NCI-H82 (cell line): ENCODE measurements at regions not wholly inside any gene's neighbourhood (a gene's known extent, or its start where the extent isn't known, plus 50 kb on each side); places are given as distances from the start of the nearest gene placed in this dataset.

Source experiments
- DNase-seq: peaks from one replicate; lab custom pipeline; 2025; lab: John Stamatoyannopoulos, UW

- DNase-seq = no peak
Measured at GRCh38 chr11:81986556-81987161, 747.0 kb downstream of the FAM181B start.

DNA sequence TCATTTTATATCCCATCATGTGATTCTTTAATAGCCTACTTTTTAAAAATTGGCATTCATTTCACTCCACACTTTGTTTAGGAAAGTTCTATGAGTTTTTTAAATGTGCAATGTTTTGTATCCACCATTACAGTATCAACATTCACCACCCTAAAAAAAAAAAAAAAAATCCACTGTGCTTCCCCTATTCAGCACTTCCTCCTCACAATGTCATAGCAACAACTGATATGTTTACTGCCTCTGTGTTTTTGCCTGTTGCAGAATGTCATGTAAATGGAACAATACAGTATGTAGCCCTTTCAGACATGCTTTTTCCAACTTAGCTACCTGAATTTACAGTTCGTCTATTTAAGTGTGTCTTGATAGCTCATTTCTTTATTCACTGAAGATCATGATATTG, 754.2 kb downstream of the FAM181B start:
- DNase-seq = no peak

- no peak for DNase-seq
Measured at GRCh38 chr11:81975261-81975900, 758.3 kb downstream of the FAM181B start.

- DNase-seq = peak; percentile 68
Measured at GRCh38 chr11:81970886-81971285, 762.8 kb downstream of the FAM181B start.

- no peak for DNase-seq
Measured at GRCh38 chr11:81967242-81967641, 766.4 kb downstream of the FAM181B start.

- no peak for DNase-seq
Measured at GRCh38 chr11:81966340-81966739, 767.3 kb downstream of the FAM181B start.

- DNase-seq = peak; percentile 2
Measured at GRCh38 chr11:81963018-81963417, 770.6 kb downstream of the FAM181B start.

GRCh38 chr11:81960443-81960842, 773.2 kb downstream of the FAM181B start:
- DNase-seq = no peak

- DNase-seq = no peak
Measured at GRCh38 chr11:81959341-81959740, 774.3 kb downstream of the FAM181B start.

- DNase-seq = peak; percentile 3
Measured at GRCh38 chr11:81954301-81954700, 779.4 kb downstream of the FAM181B start.

DNA sequence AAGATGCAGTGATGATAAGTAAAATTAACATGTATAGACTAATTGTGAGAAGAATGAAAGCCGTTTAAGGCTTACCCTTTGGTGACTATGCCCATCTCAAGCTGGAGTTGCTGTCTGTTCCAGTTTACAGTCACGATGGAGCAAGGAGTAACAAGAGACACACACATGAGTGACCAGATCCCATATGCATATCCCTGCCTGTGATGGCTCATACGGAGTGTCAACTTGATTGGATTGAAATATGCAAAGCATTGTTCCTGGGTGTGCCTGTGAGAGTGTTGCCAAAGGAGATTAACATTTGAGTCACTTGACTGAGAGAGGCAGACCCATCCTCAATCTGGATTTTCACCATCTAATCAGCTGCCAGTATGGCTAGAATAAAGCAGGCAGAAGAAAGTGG, 786.8 kb downstream of the FAM181B start:
- DNase-seq = peak; percentile 73

- no peak for DNase-seq
Measured at GRCh38 chr11:81942646-81943045, 791.0 kb downstream of the FAM181B start.

GRCh38 chr11:81941998-81942397, 791.7 kb downstream of the FAM181B start:
- DNase-seq = peak; percentile 69

DNA sequence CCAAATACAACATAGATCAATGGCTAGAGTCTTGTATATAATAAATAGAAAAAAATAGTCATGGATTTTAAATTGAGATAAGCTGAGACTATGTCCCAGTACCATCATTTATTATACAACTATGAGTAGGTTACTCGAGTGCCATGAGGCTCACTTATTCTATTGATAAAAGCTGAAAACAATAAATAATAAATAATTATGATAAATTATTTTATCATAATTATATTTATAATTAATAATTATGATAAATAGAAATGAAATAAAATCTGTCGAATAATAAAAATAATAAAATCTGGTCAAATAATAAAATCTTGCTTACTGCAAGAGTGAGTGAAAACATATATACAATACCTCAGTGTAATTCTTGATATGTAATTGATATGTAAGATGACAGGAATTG, 801.4 kb downstream of the FAM181B start:
- DNase-seq = no peak

DNA sequence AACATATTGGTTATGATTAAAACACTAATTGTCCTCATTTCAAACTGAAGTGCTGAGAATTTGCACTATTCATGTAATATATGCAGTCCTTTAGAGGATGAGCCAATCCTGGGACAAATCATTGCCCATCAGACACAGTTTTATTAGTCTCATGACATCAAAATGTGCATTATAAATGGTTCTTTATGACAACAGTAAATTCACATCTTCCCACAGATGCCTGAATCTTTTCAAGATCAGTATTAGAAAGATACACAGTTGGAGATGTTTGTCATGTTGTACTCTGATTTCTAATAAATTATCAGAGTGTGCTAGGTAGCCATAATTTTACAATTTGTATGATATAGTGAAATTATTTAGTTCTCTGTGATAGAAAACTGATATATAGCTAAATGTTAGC, 813.5 kb downstream of the FAM181B start:
- DNase-seq = no peak

GRCh38 chr11:81916451-81916850, 817.2 kb downstream of the FAM181B start:
- DNase-seq = no peak

DNA sequence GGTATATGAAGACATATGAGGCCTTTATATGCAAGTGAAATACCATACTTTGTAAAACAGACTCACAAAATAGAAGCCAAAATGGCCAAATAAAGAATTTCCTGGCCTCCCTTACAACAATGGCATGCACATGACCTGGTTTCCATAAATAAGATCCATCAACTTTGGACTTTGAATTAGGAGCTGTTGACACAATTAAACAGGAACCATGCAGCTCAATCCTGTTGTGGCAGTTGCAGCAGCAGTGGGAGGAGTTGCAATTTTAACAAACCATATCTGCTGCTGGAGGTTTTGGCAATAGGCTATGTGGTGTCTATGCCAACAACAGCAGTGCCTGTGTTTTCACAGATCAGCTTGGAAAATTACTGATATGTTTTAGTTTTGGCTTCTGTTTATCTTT, 818.6 kb downstream of the FAM181B start:
- no peak for DNase-seq

- no peak for DNase-seq
Measured at GRCh38 chr11:81913793-81914192, 819.9 kb downstream of the FAM181B start.

- no peak for DNase-seq
Measured at GRCh38 chr11:81907996-81908395, 825.7 kb downstream of the FAM181B start.

DNA sequence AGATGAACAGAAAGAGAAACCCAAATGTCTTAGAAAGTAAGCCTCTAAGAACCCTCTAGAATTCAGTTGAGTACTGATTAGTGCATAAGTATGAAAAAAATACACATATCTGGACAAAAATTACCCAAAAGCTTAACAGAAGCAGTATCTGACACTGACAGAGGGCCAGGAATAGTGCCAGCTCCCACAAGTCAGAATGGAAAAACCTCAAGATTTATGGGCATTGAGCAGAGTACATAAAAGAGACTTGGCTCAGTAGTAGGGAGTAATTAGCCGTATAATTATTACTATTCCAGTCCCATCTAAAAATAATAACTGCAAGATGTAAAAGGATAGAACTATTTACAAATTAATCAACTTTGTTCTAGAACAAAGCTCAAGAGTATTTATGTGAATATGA, 834.5 kb downstream of the FAM181B start:
- no peak for DNase-seq

DNA sequence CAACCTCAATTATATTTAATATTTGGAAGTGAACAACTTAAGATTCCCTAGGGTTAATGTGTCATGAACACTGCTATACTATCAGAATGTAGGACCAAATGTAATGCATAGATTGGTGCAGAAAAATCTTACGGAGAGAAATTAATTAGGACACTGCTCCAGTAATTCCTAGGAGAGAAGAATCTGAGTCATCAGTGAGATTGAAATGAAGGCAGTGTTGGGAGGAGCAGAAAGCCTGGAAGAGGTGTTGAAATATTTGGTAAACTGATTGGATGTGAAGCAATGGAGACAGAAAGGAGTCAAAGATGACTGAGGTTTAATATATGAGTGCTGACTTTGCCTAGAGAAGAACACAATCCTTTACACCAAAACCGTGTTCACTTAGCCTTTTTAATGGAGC, 836.0 kb downstream of the FAM181B start:
- DNase-seq = no peak

GRCh38 chr11:81895258-81895657, 838.4 kb downstream of the FAM181B start:
- DNase-seq = no peak

DNA sequence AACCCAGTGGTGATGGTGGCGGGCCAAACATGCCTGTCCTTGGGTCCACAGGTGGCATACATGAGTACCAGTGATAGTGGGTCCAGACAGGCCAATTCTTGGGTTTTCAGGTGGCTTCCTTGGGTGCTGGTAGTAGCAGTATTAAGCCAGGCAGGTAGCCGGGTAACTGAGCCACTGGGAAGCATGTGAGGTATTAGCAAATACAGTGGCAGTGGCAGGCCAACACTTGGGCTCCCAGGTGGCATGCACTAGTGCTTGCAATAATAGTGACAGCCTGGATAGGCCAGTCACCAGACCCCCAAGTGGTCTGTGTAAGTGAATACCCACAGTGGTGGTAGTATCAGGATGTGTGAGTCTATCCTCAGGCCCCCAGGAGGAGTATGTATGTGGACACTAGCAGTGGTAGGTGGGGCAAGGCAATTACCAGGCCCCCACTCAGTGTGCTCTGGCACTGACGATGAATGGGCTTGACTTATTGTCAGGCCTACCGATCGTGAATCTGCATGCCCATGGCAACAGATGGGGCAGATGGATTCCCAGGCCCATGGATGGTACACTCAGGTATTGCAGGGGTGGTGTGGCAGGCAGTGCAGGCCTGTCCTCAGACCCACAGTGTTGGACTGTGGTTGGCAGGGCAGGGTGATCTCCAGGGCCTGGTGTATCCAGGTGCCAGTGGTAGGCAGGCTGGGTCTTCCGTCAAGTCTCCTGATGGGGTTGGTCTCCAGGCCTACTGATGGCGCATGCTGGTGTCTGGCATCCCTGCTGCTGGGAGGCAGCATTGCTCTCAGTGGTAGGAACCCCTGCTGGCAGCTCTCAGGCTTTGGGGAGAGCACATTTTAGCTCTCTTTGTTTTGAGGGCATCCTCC, 840.7 kb downstream of the FAM181B start:
- DNase-seq = no peak
